Epithelial cell of esophagus (primary cell): ENCODE measurements at regions not wholly inside any gene's neighbourhood (a gene's known extent, or its start where the extent isn't known, plus 50 kb on each side); places are given as distances from the start of the nearest gene placed in this dataset.

ENCODE experiments used
- DNase-seq: peaks from one replicate; pipeline ENCODE4 v3.0.0; 2010; ENCODE audit warnings: low read depth
- H3K4me3 ChIP-seq: 2 replicates; pipeline ENCODE4 v1.5.1; 2011; ENCODE audit warnings: mild to moderate bottlenecking, low read length, control low read depth
- TF ChIP-seq, protein P1 (sequence below): IDR thresholded peaks from 2 replicates; pipeline ENCODE4 v1.5.1; 2011; ENCODE audit warnings: low read depth, mild to moderate bottlenecking, low read length, control low read depth, inconsistent platforms; ENCODE audit not compliant: insufficient read depth; ENCODE audit errors: missing control alignments

DNA sequence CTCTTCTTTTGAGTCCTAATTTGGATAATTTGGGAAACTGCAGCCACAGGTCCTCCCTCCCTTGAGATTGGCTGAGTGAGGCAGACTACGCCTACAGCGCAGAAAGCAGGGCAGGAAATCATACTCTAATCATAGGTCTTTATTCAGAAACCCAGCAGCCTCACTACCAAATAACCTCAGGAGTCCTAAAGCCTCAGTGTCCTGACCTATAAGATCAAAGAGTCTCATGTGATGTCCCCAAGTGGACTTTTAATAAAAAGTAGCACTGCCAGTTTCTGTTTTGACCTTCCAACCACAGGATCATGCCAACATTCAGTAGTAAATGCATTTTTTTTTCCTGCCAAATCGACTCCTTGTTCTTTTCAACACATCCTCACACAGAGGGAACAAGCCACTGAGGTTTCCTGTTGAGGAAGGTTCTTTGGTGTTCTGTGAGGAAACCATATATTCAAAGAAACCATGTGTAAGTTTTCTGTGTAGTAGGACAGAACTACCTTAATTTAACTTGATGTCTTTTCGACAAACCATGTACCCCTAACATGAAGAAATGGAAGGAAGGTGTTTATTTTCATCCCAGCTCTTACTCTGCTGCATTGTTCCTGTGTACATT, 72.2 kb downstream of the VCPKMT start:
- no peak for DNase-seq
- TF ChIP-seq, protein P1, sequence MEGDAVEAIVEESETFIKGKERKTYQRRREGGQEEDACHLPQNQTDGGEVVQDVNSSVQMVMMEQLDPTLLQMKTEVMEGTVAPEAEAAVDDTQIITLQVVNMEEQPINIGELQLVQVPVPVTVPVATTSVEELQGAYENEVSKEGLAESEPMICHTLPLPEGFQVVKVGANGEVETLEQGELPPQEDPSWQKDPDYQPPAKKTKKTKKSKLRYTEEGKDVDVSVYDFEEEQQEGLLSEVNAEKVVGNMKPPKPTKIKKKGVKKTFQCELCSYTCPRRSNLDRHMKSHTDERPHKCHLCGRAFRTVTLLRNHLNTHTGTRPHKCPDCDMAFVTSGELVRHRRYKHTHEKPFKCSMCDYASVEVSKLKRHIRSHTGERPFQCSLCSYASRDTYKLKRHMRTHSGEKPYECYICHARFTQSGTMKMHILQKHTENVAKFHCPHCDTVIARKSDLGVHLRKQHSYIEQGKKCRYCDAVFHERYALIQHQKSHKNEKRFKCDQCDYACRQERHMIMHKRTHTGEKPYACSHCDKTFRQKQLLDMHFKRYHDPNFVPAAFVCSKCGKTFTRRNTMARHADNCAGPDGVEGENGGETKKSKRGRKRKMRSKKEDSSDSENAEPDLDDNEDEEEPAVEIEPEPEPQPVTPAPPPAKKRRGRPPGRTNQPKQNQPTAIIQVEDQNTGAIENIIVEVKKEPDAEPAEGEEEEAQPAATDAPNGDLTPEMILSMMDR: no peak
- no peak overlapping the region for H3K4me3 ChIP-seq

DNA sequence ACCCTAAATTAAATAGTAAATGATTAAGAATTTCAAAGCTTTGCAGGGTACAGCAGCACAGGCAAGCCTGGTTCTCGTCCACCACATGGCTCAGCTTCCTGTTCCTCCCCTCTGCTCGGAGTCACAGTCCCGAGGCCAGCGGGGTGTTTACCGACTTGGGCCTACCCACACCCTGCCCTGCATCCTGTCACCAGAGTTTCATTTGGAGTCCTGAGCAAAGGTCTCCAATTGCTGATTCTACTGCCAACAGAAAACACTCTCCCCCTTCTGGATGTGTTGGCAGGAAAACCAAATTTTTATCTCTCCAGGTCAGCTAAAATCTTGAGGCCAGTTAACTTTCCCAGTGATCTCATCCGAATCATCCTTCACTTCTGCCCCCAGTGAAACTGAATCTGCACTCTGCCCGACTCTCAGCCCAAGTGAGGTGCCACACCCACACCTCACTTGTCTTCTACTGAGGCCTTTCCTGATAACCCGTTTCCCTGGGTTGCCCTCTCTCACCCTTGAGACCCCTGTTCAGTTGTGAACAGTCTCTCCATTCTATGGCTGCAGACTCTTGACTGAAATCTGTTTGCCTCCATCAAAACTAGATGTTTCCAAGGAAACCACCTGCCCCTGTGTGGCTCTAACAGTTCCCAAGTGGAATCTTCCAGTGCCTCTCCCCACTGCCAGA, 71.2 kb downstream of the VCPKMT start:
- TF ChIP-seq, protein P1: no peak
- no peak overlapping the region for H3K4me3 ChIP-seq

DNA sequence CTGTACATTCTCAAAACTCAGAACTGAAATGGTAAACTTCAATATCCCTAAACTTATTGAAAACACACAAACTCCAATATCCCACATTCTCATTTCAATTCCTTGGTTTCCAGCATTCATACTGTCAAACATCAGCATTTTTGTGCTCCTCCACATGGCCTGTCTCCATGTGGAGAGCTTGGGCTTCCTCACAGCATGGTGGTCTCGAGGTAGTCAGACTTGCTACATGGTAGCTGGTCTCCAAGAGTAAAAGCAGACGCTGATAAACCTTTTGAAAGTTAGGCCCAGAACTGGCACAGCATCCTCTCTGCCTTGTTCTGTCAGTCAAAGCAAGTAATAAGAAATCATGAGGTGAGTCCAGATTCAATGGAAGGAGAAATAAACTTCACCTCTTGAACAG, 70.5 kb downstream of the VCPKMT start:
- DNase-seq: no peak
- no peak overlapping the region for H3K4me3 ChIP-seq
- TF ChIP-seq, protein P1: no peak

More for the DNA sequence above, 71.2 kb downstream of the VCPKMT start:
- DNase-seq: peak; percentile 73

DNA sequence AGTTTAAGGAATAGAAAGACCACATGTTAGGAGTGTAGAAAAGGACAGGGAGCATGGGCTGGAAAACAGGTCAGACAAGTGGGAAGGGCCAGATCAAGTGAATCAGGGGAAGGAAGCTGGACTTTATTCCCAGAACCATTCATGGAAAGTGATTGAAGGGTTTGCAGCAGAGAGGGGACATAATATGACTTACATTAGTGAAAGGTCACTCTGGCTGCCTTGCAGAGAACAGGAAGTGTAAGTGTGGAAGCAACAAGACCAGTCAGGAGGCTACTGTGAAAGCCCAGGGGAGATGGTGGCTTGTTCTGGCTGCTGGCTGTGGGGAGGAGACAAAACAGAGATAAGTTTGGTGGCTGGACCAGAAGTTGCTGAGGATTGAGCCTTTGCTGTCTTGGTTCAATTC, 69.1 kb downstream of the VCPKMT start:
- TF ChIP-seq, protein P1: no peak
- no peak overlapping the region for H3K4me3 ChIP-seq
- peak; percentile 55 for DNase-seq

DNA sequence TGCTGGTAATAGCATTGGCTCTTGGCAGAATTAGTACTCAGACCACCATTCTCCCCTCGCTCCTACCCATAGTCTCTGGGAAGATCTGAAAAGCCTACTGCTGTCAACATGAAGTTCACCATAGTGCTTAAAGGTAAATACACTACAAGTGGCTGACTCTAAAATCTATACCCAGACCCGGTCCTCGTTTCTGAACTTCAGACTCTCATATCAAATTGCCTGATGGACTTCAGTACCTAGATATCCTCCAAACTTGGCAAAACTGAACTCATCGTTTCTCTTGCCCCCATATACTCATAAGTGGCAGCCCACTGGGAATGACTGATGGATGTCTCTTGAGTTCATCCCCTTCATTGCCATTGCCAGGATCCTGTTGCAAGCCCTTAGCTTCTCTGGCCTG, 67.3 kb downstream of the VCPKMT start:
- TF ChIP-seq, protein P1: no peak

DNA sequence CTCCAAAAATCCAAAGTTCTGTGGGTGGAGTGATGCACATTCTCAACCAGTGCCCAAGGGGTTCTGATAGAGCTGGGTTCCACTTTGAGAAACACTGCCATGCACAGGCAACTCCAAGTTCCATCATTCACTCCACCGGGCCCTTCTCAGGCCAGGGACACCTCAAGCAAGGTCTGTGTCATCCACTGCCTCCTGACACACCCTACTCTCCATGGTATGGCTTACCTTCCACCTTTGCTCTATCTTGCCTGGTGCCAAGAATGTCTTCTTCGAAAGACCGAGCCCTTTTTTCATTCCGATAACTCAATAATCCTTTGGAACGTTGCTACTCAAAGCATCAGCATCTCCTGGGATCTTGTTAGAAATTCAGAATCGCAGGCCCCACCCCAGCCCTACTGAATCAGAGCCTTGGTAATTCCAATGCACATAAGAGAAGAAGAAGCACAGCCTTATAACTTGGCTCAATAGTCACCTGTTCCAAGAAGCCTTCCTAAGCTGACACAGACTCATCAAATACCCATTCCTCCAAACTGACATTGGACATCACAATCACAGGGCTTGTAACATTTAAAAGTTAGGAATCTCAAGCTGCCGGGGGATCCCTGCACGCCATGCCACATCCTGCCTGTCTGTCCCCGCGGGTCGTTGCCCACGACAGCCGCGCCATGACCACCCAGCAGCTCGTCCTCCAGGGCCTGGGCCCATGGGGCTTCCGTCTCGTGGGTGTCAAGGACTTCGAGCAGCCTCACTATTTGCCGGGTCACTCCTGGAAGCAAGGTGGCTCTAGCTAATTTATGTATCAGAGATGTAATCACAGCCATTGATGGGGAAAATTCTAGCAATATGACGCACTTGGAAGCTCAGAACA, 66.4 kb downstream of the VCPKMT start:
- DNase-seq: no peak
- TF ChIP-seq, protein P1: no peak
- H3K4me3 ChIP-seq: no peak overlapping the region

More for the DNA sequence above, 67.3 kb downstream of the VCPKMT start:
- no peak for DNase-seq
- no peak overlapping the region for H3K4me3 ChIP-seq
